ENCODE measurements at regions not wholly inside any gene's neighbourhood (a gene's known extent, or its start where the extent isn't known, plus 50 kb on each side); places are given as distances from the start of the nearest gene placed in this dataset.

DNA sequence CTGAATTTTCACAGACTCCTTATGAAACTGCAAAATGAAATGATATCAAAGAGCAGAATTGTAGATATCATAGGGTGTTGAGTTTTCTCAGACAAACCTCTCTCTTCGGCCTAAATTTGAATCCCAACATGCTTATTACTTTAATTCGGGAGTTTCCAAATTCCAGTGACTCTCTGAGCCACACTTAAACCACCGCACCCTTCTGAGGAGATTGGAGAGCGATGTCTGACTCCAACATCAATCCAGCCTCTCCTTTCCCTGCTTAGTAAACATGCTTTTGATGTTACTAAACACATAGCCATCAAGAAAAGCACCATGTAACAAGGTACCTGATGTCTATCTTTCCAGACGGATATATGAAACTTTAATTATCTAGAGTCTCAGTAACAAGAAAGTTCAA is 103.1 kb upstream of the ARHGAP28 start:
- no peak overlapping the region for H3K9ac ChIP-seq (ENCODE audit: low read length)
- TF ChIP-seq CTCF (IDR thresholded peaks at IDR 0.05; ENCODE audit: insufficient read depth, low read depth, low read length) (no peak), EZH2 (IDR thresholded peaks at IDR 0.05; ENCODE audit: insufficient read depth, low read length) (no peak)
- DNase-seq (ENCODE audit: low read depth) = no peak
- no peaks in the 10 kb centered on the region for H3K9me3 ChIP-seq (ENCODE audit: insufficient read depth, low read depth, low read length)
- H3K27ac ChIP-seq (ENCODE audit: low read depth, low read length) = no peak overlapping the region
- H3K27me3 Mint-ChIP-seq (ENCODE audit: low read depth, unreplicated experiment) = no peaks in the 10 kb centered on the region
- H2AFZ ChIP-seq (ENCODE audit: low read depth, low read length) = no peak overlapping the region
- H3K27me3 ChIP-seq (ENCODE audit: insufficient read depth, low read length) = no peaks in the 10 kb centered on the region
- FAIRE-seq = no peak
- no peaks in the 10 kb centered on the region for H3K36me3 Mint-ChIP-seq (ENCODE audit: low read depth, unreplicated experiment)
- no peaks in the 10 kb centered on the region for H3K79me2 ChIP-seq (ENCODE audit: insufficient read depth, low read length)
- H3K4me3 Mint-ChIP-seq (ENCODE audit: unreplicated experiment) = no peak overlapping the region
- H3K4me2 ChIP-seq (ENCODE audit: low read length) = no peak overlapping the region
- H3K36me3 ChIP-seq (ENCODE audit: insufficient read depth, low read length) = no peaks in the 10 kb centered on the region
- H3K4me1 Mint-ChIP-seq (ENCODE audit: low read depth, unreplicated experiment) = peaks cover 37% of the 10 kb centered on the region
- no peak overlapping the region for H3K4me3 ChIP-seq (ENCODE audit: insufficient read depth, low read depth, low read length)
- peak overlapping the region; percentile 63 for H3K27ac Mint-ChIP-seq (ENCODE audit: unreplicated experiment)
- H3K4me1 ChIP-seq (ENCODE audit: insufficient read depth, low read length) = peaks cover 41% of the 10 kb centered on the region
- no peaks in the 10 kb centered on the region for H3K9me3 Mint-ChIP-seq (ENCODE audit: unreplicated experiment)
- no peaks in the 10 kb centered on the region for H4K20me1 ChIP-seq (ENCODE audit: insufficient read depth, low read length)

DNA sequence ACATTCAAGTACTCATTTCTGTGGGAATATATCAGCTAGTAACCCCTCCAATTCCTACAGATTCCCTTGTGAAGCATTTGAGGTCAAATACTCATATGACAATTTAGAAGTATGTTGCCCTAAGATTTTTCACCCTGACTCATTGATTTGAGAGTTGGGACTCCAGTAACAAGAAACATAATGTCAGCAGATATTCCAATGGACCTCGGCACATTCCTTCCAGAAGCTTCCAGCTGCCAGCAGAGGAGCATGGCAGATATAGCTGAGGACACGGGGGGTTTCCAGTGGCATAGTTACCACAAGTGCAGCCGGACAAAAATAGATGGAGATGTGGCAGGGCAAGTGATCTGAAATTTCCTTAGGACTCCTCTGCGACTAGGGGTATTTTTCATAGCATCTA is 101.9 kb upstream of the ARHGAP28 start:
- no peaks in the 10 kb centered on the region for H3K27me3 Mint-ChIP-seq (ENCODE audit: low read depth, unreplicated experiment)
- H3K4me1 ChIP-seq (ENCODE audit: insufficient read depth, low read length) = peaks cover 41% of the 10 kb centered on the region
- no peaks in the 10 kb centered on the region for H4K20me1 ChIP-seq (ENCODE audit: insufficient read depth, low read length)
- no peak overlapping the region for H3K4me3 ChIP-seq (ENCODE audit: insufficient read depth, low read depth, low read length)
- no peaks in the 10 kb centered on the region for H3K79me2 ChIP-seq (ENCODE audit: insufficient read depth, low read length)
- no peak overlapping the region for H3K4me2 ChIP-seq (ENCODE audit: low read length)
- no peaks in the 10 kb centered on the region for H3K36me3 ChIP-seq (ENCODE audit: insufficient read depth, low read length)
- DNase-seq (ENCODE audit: low read depth) = peak; percentile 59
- peak overlapping the region; percentile 83 for H3K27ac Mint-ChIP-seq (ENCODE audit: unreplicated experiment)
- H3K4me3 Mint-ChIP-seq (ENCODE audit: unreplicated experiment) = no peak overlapping the region
- H3K36me3 Mint-ChIP-seq (ENCODE audit: low read depth, unreplicated experiment) = no peaks in the 10 kb centered on the region
- H3K9me3 Mint-ChIP-seq (ENCODE audit: unreplicated experiment) = no peaks in the 10 kb centered on the region
- H3K27me3 ChIP-seq (ENCODE audit: insufficient read depth, low read length) = no peaks in the 10 kb centered on the region
- no peak overlapping the region for H2AFZ ChIP-seq (ENCODE audit: low read depth, low read length)
- H3K9me3 ChIP-seq (ENCODE audit: insufficient read depth, low read depth, low read length) = no peaks in the 10 kb centered on the region
- peaks cover 42% of the 10 kb centered on the region for H3K4me1 Mint-ChIP-seq (ENCODE audit: low read depth, unreplicated experiment)
- FAIRE-seq = peak; percentile 29
- TF ChIP-seq CTCF (IDR thresholded peaks at IDR 0.05; ENCODE audit: insufficient read depth, low read depth, low read length) (no peak), EZH2 (IDR thresholded peaks at IDR 0.05; ENCODE audit: insufficient read depth, low read length) (no peak)
- no peak overlapping the region for H3K9ac ChIP-seq (ENCODE audit: low read length)
- peak overlapping the region; percentile 37 for H3K27ac ChIP-seq (ENCODE audit: low read depth, low read length)

- Mint-ChIP-seq H3K4me3 (ENCODE audit: unreplicated experiment) (no peak overlapping the region), H3K27me3 (ENCODE audit: low read depth, unreplicated experiment) (no peaks in the 10 kb centered on the region), H3K9me3 (ENCODE audit: unreplicated experiment) (no peaks in the 10 kb centered on the region), H3K27ac (ENCODE audit: unreplicated experiment) (peak overlapping the region; percentile 83), H3K36me3 (ENCODE audit: low read depth, unreplicated experiment) (no peaks in the 10 kb centered on the region), H3K4me1 (ENCODE audit: low read depth, unreplicated experiment) (peaks cover 44% of the 10 kb centered on the region)
- Histone ChIP-seq H3K36me3 (ENCODE audit: insufficient read depth, low read length) (no peaks in the 10 kb centered on the region), H3K79me2 (ENCODE audit: insufficient read depth, low read length) (no peaks in the 10 kb centered on the region), H2AFZ (ENCODE audit: low read depth, low read length) (no peak overlapping the region), H3K27ac (ENCODE audit: low read depth, low read length) (peak overlapping the region; percentile 37), H3K9me3 (ENCODE audit: insufficient read depth, low read depth, low read length) (no peaks in the 10 kb centered on the region), H3K9ac (ENCODE audit: low read length) (no peak overlapping the region), H3K4me2 (ENCODE audit: low read length) (no peak overlapping the region), H3K4me1 (ENCODE audit: insufficient read depth, low read length) (peaks cover 41% of the 10 kb centered on the region), H3K27me3 (ENCODE audit: insufficient read depth, low read length) (no peaks in the 10 kb centered on the region), H3K4me3 (ENCODE audit: insufficient read depth, low read depth, low read length) (no peak overlapping the region), H4K20me1 (ENCODE audit: insufficient read depth, low read length) (no peaks in the 10 kb centered on the region)
- FAIRE-seq (no peak), DNase-seq (ENCODE audit: low read depth) (no peak)
- TF ChIP-seq EZH2 (IDR thresholded peaks at IDR 0.05; ENCODE audit: insufficient read depth, low read length) (no peak), CTCF (IDR thresholded peaks at IDR 0.05; ENCODE audit: insufficient read depth, low read depth, low read length) (no peak)
Observed at GRCh38 chr18:6628187-6628586, 101.3 kb upstream of the ARHGAP28 start.
